Caki2 (cell line): ENCODE measurements at regions not wholly inside any gene's neighbourhood (a gene's known extent, or its start where the extent isn't known, plus 50 kb on each side); places are given as distances from the start of the nearest gene placed in this dataset.

Experiments
- DNase-seq: peaks from one replicate; pipeline ENCODE4 v3.0.0-alpha.2; 2015; ENCODE audit warnings: low read depth
- in situ Hi-C: cut with HindIII; loops from 2 replicates; pipeline ENCODE4 v1.10.0; 2016; ENCODE audit warnings: low sequenced_read_pairs, low pct_unique_long_range_greater_than_20kb, mixed read lengths

DNA sequence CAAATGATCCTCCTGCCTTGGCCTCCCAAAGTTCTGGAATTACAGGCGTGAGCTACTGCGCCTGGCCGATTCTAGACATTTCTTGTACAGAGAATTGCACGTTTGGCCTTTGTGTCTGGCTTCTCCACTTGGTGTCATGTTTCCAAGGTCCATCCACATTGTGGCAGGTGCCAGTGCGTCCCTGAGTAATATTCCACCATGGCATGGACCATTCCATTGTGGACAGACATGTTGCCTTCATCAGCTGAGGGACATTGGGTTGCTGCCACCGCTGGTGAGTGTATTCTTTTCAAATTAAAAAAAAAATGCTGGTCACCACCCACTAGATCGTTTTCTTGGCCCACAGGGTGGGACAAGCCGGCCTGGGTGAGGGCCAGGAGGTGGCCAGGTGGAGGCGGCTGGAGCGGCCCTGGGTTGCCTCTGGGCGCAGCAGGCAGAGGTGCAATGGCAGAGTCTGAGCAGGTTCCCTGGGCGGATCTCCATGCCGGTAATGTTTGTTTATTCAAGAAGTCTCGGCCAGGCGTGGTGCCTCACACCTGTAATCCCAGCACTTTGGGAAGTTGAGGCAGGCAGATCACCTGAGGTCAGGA lies 274.1 kb downstream of the SEC14L1 start:
- no peak for DNase-seq
- in situ Hi-C loops = no loop called here

DNA sequence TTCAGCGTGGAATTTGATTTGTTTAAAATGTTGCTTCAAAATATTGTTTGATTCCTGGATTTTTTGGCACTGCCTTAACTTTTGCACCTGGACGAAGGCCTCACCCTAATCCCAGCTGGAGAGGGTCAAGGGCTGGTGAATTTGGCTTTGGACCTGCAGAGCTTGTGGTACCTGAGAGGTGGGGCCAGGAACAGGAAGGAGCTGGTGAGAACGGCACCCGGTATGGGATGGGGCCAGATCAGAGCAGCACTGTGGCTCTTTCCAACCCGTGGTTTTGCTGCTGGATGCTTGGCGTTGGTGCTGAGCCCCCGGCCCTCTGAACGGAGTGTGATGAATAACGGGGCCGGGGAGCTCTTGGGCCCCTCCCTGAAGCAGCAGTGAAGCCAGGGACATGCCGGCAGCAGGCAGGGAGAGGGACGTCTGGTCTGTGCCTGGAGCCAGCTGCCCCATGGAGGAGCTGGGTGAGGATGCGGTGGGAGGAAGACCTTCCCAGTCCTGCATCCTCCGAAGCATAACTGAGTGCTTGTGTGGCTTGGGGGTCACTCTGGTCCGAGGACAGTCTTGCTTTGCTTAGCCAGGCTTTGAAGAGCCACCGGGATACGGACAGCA lies 275.4 kb downstream of the SEC14L1 start:
- DNase-seq = no peak
- in situ Hi-C loops = no loop called here

DNA sequence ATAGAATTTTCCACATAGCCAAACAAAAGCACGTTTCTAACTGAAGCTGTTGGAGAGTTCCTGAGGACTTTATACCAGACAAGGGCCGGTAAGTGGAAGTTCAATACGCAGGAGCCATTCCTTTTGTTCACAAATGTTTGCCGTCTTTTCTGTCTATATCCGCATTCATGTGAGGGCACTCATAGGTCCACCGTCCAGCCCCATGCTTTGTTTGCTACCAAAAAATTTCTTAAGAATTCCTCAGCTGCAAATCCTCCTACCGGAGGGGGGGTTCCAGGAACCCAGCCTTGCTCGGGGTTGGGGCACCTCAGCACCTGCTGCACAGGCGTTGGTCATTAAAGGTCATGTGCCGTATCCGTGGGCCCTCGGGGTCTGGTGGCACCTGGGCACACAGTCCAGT lies 276.8 kb downstream of the SEC14L1 start:
- in situ Hi-C loops = no loop called here
- no peak for DNase-seq

DNA sequence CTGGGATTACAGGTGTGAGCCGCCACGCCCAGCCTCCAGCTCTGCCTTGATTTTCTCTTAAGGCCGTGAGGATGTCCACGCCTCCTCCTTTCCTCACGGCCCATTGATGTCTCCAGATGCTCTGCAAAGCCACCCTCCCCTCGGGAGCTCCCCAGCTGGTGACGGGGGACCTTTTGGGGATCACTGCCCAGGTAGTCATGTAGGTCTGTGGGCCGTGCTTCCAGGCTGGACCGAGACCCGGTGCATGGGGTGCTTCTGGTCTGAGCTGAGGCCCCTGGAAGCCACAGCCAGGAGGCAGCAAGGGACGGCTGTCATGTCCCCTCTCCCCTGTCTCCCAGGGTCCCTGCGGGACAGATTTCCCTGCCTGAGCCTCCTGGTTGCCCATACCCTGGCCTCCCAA lies 277.8 kb downstream of the SEC14L1 start:
- no peak for DNase-seq
- in situ Hi-C loops = no loop called here

DNA sequence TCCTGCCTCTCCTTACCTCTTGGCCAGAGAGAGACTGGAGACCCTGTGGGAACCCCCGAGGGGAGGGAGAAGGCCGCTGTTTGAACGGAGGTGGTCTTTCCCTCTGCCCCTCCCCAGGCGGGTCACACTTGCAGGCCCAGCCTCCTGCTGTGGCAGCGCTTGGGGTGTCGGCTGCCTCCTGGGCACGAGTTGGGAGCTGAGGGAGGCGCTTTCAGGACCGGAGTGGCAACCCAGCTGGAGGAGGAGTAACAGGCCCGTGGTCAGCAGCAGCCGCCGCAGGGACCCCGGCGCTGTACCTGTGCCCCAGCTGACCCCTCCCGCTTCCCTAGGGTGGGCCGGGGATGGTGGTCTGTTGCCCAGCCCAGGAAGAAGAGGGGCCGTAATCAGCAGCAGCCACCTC lies 278.3 kb downstream of the SEC14L1 start:
- no peak for DNase-seq
- in situ Hi-C loops = no loop called here

DNA sequence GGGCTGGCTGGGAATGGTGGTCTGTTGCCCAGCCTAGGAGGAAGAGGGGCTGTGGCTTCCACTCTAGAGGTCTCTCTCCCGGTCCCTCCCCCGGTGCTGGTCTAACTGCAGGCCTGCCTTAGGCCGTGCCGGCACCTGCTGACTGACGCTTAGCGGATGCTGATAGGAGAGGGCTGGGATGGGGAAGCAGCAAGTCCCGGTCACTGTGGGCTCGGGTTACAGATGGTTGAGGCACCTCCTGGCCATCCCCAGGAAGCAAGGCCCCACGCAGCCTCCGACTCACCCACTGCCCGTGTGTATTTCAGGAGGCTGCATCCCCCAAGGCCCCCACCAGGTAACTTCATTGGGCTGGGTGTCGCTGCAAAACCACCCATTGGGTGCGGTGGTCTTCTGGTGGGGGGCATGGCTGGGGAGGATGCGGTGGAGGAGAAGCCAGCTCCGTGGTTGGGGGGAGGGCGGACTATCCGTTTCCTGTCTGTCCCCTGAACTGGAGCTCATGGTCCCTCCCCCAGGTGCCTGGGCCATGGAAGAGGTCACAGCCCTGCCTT lies 278.9 kb downstream of the SEC14L1 start:
- in situ Hi-C loops = no loop called here
- peak; percentile 50 for DNase-seq

DNA sequence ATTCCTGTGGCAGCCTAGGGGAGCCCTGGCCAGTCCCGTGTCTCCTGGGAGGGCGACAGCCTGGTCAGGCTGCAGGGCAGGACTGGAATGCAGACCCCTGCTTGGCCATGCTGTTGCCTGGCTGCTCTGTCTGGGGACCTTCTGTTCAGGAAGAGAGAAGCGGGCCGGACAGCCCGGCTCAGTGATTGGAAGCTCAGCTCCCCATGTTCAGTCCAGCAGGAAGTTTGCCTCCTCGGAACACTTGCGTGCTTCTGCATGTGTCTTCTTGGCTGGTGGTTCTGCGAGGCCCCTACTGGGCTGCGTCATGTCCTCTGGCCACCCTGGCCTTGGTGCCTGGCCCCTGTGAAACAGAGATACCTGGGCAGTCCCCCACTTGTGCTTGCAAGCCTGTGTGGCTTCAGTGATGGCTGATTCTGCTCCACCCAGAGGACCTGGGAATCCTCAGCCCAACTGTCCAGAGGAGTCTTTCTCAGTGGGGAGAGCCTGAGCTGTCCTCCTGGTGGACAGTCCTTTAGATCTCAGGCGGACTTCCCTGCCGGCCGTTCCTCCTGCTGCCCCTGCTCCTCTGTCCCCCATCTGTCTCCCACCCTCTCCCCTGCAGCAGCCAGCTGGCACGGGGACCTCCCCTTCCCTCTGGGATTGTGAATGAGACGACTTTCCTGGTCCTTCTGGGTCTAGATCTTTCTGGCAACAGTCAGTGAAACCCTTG lies 279.5 kb downstream of the SEC14L1 start:
- no peak for DNase-seq
- in situ Hi-C loops = no loop called here

DNA sequence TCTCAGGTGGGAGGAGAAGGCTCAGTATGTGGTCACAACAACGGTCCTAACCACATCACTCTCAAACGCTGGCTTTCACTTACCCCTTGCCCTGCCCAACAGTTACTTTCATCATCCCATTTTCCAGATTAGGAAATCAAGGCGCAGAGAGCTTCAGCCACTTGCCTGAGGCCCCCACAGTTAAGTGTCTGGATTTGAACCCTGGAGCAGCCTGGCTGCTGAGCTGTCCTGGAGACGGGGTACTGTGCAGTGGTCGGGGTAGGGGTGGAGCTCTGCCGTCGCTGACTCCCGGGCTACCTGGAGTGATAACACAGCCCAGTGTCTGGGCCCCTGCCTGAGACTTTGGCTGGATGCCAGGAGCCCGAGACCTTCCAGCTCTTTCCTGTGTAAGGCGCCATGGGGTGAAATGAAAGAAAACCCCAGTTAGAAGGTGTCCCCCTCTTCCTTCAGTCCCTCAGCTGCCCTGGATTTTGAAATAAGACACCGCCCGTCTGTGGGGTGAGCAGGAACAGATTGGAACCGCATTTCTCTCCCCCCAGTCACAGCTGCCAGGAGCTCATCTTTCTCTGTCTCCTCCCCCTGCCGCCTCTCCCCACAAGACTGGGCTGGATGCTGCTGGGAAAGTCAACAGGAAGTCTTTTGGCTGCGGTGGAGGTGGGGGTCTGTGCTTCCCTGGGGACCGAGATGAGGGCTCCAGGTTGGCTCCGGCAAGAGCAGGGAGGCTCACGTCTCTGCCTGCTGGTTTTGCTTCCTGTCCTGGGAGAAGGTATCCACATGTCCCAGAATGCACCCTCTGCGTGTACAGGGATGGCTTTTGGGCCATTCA lies 280.2 kb downstream of the SEC14L1 start:
- DNase-seq = no peak
- in situ Hi-C loops = no loop called here

DNA sequence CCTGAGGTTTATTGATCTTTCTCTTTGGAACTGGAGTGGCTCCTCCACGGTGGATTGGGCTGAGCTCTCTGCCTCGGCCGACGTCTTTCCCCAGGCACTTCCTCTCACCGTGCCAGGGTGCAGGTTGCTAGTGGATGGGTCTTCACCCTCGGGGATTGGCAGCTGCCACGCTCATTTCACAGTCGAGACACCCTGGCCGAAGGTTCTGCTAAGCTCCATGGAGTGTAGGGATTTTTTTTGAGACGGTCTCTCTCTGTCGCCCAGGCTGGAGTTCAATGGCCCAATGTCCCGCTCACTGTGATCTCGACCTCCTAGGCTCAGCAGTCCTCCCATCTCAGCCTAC lies 280.8 kb downstream of the SEC14L1 start:
- in situ Hi-C loops = no loop called here
- no peak for DNase-seq

DNA sequence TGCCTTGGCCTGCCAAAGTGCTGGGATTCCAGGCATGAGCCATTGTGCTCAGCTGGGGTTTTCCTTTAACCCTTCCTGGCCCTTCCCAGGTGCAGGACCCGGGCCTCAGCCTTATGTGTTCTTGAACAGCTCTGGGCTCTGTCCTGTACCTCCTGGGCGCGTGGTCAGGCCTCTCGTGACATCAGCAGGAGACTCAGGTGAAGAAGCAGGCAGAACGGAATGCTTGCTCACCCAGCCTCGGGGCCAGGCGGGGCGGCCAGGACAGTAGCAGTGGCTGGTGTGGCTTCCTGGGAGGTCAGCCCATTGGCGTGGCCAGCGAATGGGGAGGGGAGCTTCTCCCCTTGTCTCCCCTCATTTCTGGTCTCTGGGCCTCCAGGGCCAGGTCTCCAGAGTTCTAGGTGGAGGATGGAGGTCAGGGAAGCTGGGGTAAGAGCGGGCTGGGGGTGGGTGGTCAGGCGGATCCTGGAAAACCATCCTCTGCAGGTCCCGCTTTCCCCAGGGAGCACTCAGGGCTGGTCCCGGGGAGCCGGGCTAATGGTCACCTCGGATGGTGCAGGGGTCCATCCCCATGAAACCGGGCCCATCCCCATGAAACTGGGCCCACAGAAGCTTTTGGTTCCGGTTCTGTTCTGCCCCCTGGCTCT lies 281.5 kb downstream of the SEC14L1 start:
- in situ Hi-C loops = no loop called here

DNA sequence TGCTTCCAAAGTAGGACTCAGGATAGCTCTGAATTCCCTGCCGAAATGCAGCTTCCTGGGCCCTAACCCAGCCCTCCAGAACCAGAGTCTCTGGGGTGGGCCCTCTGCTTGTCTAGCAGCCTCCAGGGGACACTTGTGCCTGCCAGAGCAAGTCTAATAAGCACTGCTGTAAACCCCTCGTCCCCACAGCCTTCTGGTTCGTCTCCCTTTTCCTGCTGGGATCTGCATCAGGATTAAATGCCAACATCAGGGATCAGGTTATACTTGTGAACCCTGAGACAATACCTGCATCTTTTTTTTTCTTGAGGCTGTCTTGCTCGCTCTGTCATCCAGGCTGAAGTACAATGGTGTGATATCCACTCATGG lies 282.0 kb downstream of the SEC14L1 start:
- DNase-seq = no peak
- in situ Hi-C loops = no loop called here

More for the DNA sequence above, 281.5 kb downstream of the SEC14L1 start:
- peak; percentile 82 for DNase-seq

DNA sequence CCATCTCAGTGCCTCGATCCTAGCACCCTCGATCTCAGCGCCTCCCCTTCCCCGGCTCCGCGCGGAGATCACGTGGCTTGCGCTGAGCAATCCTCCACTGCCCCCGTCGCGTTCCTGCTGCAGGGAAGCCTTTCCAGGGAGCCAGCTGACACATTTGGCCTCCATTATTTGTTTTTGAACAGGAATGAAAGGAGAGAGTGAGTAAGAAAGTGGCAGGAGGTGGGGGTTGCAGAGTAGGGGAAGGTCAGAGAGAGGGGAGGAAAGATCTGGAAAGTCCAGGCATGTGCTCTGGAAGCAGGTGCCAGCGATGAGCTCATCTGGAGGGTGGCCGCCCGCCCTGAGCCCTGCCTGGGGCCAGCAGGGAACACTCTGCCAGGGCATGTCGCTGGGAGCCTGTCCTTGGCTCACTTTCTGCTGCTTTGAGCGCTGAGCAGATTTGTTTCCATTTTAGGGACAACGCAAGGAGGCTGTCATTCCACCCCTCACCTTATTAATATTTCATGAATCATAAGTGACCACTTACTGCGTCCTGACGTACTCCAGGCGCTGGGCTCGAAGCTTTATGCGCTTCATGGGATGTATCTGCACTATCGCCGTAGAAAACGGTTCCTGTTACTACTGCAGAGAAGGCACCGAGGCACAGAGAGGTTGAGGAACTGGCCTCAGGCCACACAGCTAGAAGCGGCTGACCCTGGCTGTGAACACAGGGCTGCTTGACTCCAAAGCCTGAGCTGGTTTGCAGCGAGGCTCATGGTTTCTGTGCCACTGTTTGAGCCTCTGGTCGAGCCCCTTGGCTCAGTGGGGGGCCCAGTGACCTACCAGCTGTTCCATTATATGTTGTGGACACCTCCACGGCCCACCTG lies 283.1 kb downstream of the SEC14L1 start:
- in situ Hi-C loops = no loop called here
- DNase-seq = peak; percentile 78

DNA sequence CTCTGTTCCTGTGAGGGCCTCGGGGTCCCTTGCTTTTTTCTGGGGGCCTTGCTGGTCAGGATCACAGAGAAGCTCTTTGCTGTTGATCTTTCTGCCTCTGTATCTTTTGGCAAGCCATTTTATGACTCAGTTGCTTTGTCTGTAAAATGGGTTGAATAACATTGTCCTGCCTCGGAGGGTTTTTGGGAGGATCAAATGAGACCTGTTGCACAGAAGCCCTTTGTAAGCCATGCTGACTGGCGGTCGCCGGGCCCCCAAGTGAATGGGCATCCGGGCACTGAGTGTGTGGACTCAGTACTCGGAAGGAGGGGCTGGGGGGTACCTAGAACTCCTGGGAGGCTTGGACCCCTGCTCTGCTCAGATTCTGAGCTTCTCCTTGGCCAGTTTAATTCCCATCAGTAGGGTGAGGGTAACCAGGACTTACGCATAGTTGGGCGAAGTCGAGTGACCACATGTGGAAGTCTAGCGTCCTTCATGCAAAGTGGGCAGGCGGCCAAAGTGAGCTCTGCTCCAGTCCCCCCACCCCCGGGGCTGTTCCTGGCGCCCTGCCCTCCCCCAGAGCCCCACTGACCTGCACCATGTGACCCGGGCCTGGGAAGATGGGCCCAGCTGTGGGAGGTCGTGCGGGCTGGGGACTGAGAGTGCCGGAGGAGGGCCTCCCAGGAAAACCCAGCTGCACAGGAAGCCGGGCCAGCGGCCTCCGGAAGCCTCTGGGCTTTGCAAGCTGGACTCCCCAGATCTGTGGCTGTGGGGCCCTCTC lies 284.0 kb downstream of the SEC14L1 start:
- in situ Hi-C loops = no loop called here
- DNase-seq = peak; percentile 50

DNA sequence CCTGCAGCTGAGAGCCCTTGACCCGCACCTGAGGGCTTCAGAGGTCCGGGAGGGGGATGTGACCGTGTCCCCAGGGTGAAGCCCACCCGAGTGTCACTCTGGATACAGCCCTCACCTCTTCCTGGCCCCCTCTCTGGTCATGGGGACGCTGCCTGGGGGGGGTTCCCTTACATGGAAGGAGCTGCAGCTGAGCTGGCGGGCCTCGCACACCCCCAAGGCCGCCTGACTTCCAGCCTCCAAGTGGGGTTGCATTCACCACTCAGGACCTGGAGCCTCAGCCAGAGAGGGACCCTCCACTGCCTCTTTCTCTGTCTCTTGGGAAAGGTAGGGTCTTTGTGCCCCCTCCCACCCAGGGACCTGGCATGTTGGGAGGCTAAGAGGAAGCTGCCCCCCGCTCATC lies 284.6 kb downstream of the SEC14L1 start:
- DNase-seq = no peak
- in situ Hi-C loops = no loop called here

DNA sequence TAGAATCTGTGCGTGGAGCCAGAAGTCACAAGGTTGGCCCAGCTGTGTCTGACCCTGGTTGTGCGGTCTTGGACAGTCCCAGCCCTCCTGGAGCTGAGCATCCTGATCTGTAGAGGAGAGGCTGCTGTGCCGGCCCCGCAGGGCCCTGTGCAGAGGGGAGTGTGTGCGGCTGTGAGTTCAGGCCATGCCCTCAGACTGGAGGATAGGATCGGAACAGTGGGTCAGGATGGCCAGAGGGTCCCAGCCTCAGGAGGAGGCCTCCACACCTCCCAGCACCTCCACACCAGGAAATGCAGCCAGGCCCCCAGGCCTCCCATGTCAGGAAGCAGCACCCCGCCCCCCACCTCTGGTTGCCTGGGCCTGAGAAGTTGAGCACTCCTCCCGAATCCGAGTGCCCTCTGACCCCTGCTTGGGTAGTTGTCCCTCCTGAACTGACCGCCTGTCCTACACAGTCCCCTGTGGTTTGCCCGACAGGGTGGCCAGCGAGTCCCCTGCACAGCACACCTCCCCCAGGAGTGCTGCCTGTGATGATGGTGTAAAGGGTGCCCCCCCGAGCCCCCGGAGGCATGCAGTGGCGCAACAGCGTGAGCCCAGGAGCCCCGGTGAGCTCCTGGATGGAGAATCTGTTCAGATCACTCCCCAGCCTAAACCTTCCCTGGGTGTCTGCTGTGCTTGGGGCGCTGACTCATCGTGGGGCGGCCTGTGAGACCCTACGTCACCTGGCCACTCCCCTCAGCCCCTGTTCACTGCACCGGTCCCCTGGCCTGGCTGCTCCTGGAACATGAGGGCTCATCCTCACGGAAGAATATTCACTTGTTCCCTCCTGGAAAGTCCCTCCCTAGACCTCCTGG lies 285.2 kb downstream of the SEC14L1 start:
- DNase-seq = peak; percentile 93
- in situ Hi-C loops = no loop called here

DNA sequence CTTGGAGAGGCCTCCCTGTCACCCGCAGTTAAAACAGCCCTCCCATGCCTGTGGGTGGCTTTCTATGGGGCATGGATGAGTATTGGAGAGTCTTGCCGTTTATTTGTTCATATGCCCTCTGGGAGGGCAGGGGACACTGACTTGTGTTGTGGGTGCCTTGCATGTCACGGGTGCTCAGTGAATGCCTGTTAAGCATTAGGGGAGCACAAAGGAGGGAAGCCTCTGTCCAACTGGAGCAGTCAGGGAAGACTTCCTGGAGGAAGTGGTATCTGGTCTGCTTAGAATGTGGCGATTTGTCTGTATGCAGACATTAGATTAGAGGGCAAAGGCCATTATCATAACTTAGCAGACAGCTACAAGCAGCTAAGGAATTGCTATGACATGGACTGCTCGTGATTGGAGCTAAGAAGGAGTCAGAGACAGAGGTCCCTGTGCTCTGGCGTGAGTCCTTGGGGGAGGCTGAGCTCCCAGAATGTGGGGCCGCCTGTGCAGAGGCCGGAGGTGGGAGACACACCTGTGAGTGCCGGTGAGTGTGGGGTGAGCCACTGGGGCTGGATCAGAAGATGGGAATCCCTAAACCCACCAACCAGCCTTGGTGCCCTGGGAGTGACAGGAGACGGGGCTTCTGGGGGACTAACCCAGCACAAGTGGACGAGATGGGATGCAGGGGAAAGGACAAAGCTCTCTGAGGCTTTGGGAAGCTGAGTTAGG lies 286.1 kb downstream of the SEC14L1 start:
- no peak for DNase-seq
- in situ Hi-C loops = no loop called here
